ENCODE measurements at regions not wholly inside any gene's neighbourhood (a gene's known extent, or its start where the extent isn't known, plus 50 kb on each side); places are given as distances from the start of the nearest gene placed in this dataset.
"Not testable (repeated sequence)": the region's sequence is repeated elsewhere in the genome, so short reads cannot be mapped to it uniquely, and the experiment has no call there.

GRCh38 chr2:111441614-111442013, 320.9 kb downstream of the BCL2L11 start:
- not testable (repeated sequence) for H2AFZ ChIP-seq (ENCODE audit: low read length); H3K36me3 ChIP-seq (replicated peaks in 1 of 2; ENCODE audit: control insufficient read depth in 2 of 2, insufficient read depth in 2 of 2, low read length in 2 of 2); H4K8ac ChIP-seq (ENCODE audit: low read depth, low read length); H2BK15ac ChIP-seq (ENCODE audit: low read length); H2AK5ac ChIP-seq (ENCODE audit: low read depth, low read length); H3K79me1 ChIP-seq (ENCODE audit: low read depth, low read length); H3K4me2 ChIP-seq (ENCODE audit: insufficient read depth, low read length, poor library complexity, severe bottlenecking); H3K23ac ChIP-seq (ENCODE audit: low read depth, low read length, poor library complexity); H3K27me3 ChIP-seq (ENCODE audit: control insufficient read depth in 3 of 3, insufficient read depth in 3 of 3, low read depth in 1 of 3, low read length in 3 of 3); H2BK12ac ChIP-seq (ENCODE audit: low read length); H3K27ac ChIP-seq (replicated peaks; ENCODE audit: low read length); DNase-seq (ENCODE audit: low spot score); H4K91ac ChIP-seq (ENCODE audit: low read depth, low read length, poor library complexity); H2BK5ac ChIP-seq (ENCODE audit: low read length); H3K14ac ChIP-seq (ENCODE audit: low read length); H3K4ac ChIP-seq (ENCODE audit: low read length); H3K18ac ChIP-seq (ENCODE audit: low read length); H2BK120ac ChIP-seq (ENCODE audit: low read depth, low read length); H3K4me3 ChIP-seq (ENCODE audit: low read length in 2 of 2); H3K9me3 ChIP-seq (replicated peaks in 1 of 2; ENCODE audit: control insufficient read depth in 2 of 2, insufficient read depth in 1 of 2, low read depth in 1 of 2, low read length in 2 of 2); H3K9ac ChIP-seq (ENCODE audit: low read depth, low read length, poor library complexity); H3K4me1 ChIP-seq (ENCODE audit: control insufficient read depth in 2 of 2, insufficient read depth in 1 of 2, low read depth in 1 of 2, low read length in 2 of 2)
- WGBS, 2 donors (ENCODE audit: extremely low coverage in 2 of 2, insufficient read length in 2 of 2, insufficient replicate concordance in 1 of 2) = no CpG with 5 or more reads among the region's 5 CpGs

GRCh38 chr2:111442767-111443454, 322.2 kb downstream of the BCL2L11 start:
- H3K4me2 ChIP-seq (ENCODE audit: insufficient read depth, low read length, poor library complexity, severe bottlenecking); H2AFZ ChIP-seq (ENCODE audit: low read length); H3K27me3 ChIP-seq (ENCODE audit: control insufficient read depth in 3 of 3, insufficient read depth in 3 of 3, low read depth in 1 of 3, low read length in 3 of 3); H3K9me3 ChIP-seq (replicated peaks in 1 of 2; ENCODE audit: control insufficient read depth in 2 of 2, insufficient read depth in 1 of 2, low read depth in 1 of 2, low read length in 2 of 2); H3K4me3 ChIP-seq (ENCODE audit: low read length in 2 of 2); H3K27ac ChIP-seq (replicated peaks; ENCODE audit: low read length); H3K18ac ChIP-seq (ENCODE audit: low read length); H3K14ac ChIP-seq (ENCODE audit: low read length); H3K4me1 ChIP-seq (ENCODE audit: control insufficient read depth in 2 of 2, insufficient read depth in 1 of 2, low read depth in 1 of 2, low read length in 2 of 2); H3K4ac ChIP-seq (ENCODE audit: low read length); H3K36me3 ChIP-seq (replicated peaks in 1 of 2; ENCODE audit: control insufficient read depth in 2 of 2, insufficient read depth in 2 of 2, low read length in 2 of 2); H4K91ac ChIP-seq (ENCODE audit: low read depth, low read length, poor library complexity); H3K79me1 ChIP-seq (ENCODE audit: low read depth, low read length); H2BK15ac ChIP-seq (ENCODE audit: low read length); H2BK5ac ChIP-seq (ENCODE audit: low read length); H3K23ac ChIP-seq (ENCODE audit: low read depth, low read length, poor library complexity); DNase-seq (ENCODE audit: low spot score); H4K8ac ChIP-seq (ENCODE audit: low read depth, low read length); H2BK12ac ChIP-seq (ENCODE audit: low read length); H3K9ac ChIP-seq (ENCODE audit: low read depth, low read length, poor library complexity); H2AK5ac ChIP-seq (ENCODE audit: low read depth, low read length); H2BK120ac ChIP-seq (ENCODE audit: low read depth, low read length): not testable (repeated sequence)
- WGBS, 2 donors (ENCODE audit: extremely low coverage in 2 of 2, insufficient read length in 2 of 2, insufficient replicate concordance in 1 of 2) = no CpG with 5 or more reads among the region's 8 CpGs

- not testable (repeated sequence) for H2BK120ac ChIP-seq (ENCODE audit: low read depth, low read length)
Observed at GRCh38 chr2:111444516-111444915, 323.8 kb downstream of the BCL2L11 start.

GRCh38 chr2:111445191-111445929, 324.6 kb downstream of the BCL2L11 start:
- H4K91ac ChIP-seq (ENCODE audit: low read depth, low read length, poor library complexity); H3K36me3 ChIP-seq (replicated peaks in 1 of 2; ENCODE audit: control insufficient read depth in 2 of 2, insufficient read depth in 2 of 2, low read length in 2 of 2); H3K4me2 ChIP-seq (ENCODE audit: insufficient read depth, low read length, poor library complexity, severe bottlenecking); H2BK5ac ChIP-seq (ENCODE audit: low read length); DNase-seq (ENCODE audit: low spot score); H3K9ac ChIP-seq (ENCODE audit: low read depth, low read length, poor library complexity); H3K14ac ChIP-seq (ENCODE audit: low read length); H2AK5ac ChIP-seq (ENCODE audit: low read depth, low read length); H2AFZ ChIP-seq (ENCODE audit: low read length); H3K9me3 ChIP-seq (replicated peaks in 1 of 2; ENCODE audit: control insufficient read depth in 2 of 2, insufficient read depth in 1 of 2, low read depth in 1 of 2, low read length in 2 of 2); H3K4me3 ChIP-seq (ENCODE audit: low read length in 2 of 2); H2BK12ac ChIP-seq (ENCODE audit: low read length); H2BK120ac ChIP-seq (ENCODE audit: low read depth, low read length); H3K27ac ChIP-seq (replicated peaks; ENCODE audit: low read length); H3K27me3 ChIP-seq (ENCODE audit: control insufficient read depth in 3 of 3, insufficient read depth in 3 of 3, low read depth in 1 of 3, low read length in 3 of 3); H3K4ac ChIP-seq (ENCODE audit: low read length); H3K4me1 ChIP-seq (ENCODE audit: control insufficient read depth in 2 of 2, insufficient read depth in 1 of 2, low read depth in 1 of 2, low read length in 2 of 2); H3K79me1 ChIP-seq (ENCODE audit: low read depth, low read length); H3K23ac ChIP-seq (ENCODE audit: low read depth, low read length, poor library complexity); H2BK15ac ChIP-seq (ENCODE audit: low read length); H3K18ac ChIP-seq (ENCODE audit: low read length); H4K8ac ChIP-seq (ENCODE audit: low read depth, low read length): not testable (repeated sequence)
- WGBS, 2 donors (ENCODE audit: extremely low coverage in 2 of 2, insufficient read length in 2 of 2, insufficient replicate concordance in 1 of 2) = no CpG with 5 or more reads among the region's 7 CpGs

More at GRCh38 chr2:111444516-111444915, 323.8 kb downstream of the BCL2L11 start:
- H3K4ac ChIP-seq (ENCODE audit: low read length); H3K4me1 ChIP-seq (ENCODE audit: control insufficient read depth in 2 of 2, insufficient read depth in 1 of 2, low read depth in 1 of 2, low read length in 2 of 2); H3K4me2 ChIP-seq (ENCODE audit: insufficient read depth, low read length, poor library complexity, severe bottlenecking); H3K18ac ChIP-seq (ENCODE audit: low read length); H2BK15ac ChIP-seq (ENCODE audit: low read length); H3K23ac ChIP-seq (ENCODE audit: low read depth, low read length, poor library complexity); DNase-seq (ENCODE audit: low spot score); H4K91ac ChIP-seq (ENCODE audit: low read depth, low read length, poor library complexity); H2AFZ ChIP-seq (ENCODE audit: low read length); H4K8ac ChIP-seq (ENCODE audit: low read depth, low read length); H2BK12ac ChIP-seq (ENCODE audit: low read length); H3K9ac ChIP-seq (ENCODE audit: low read depth, low read length, poor library complexity); H3K79me1 ChIP-seq (ENCODE audit: low read depth, low read length); H3K4me3 ChIP-seq (ENCODE audit: low read length in 2 of 2); H2BK5ac ChIP-seq (ENCODE audit: low read length); H2AK5ac ChIP-seq (ENCODE audit: low read depth, low read length); H3K27me3 ChIP-seq (ENCODE audit: control insufficient read depth in 3 of 3, insufficient read depth in 3 of 3, low read depth in 1 of 3, low read length in 3 of 3); H3K9me3 ChIP-seq (replicated peaks in 1 of 2; ENCODE audit: control insufficient read depth in 2 of 2, insufficient read depth in 1 of 2, low read depth in 1 of 2, low read length in 2 of 2); H3K27ac ChIP-seq (replicated peaks; ENCODE audit: low read length); H3K14ac ChIP-seq (ENCODE audit: low read length); H3K36me3 ChIP-seq (replicated peaks in 1 of 2; ENCODE audit: control insufficient read depth in 2 of 2, insufficient read depth in 2 of 2, low read length in 2 of 2): not testable (repeated sequence)
- WGBS, 2 donors (ENCODE audit: extremely low coverage in 2 of 2, insufficient read length in 2 of 2, insufficient replicate concordance in 1 of 2) = no CpG with 5 or more reads among the region's 2 CpGs

All from neuronal stem cell (in vitro differentiated cells).